ENCODE measurements at regions not wholly inside any gene's neighbourhood (a gene's known extent, or its start where the extent isn't known, plus 50 kb on each side); places are given as distances from the start of the nearest gene placed in this dataset.

DNA sequence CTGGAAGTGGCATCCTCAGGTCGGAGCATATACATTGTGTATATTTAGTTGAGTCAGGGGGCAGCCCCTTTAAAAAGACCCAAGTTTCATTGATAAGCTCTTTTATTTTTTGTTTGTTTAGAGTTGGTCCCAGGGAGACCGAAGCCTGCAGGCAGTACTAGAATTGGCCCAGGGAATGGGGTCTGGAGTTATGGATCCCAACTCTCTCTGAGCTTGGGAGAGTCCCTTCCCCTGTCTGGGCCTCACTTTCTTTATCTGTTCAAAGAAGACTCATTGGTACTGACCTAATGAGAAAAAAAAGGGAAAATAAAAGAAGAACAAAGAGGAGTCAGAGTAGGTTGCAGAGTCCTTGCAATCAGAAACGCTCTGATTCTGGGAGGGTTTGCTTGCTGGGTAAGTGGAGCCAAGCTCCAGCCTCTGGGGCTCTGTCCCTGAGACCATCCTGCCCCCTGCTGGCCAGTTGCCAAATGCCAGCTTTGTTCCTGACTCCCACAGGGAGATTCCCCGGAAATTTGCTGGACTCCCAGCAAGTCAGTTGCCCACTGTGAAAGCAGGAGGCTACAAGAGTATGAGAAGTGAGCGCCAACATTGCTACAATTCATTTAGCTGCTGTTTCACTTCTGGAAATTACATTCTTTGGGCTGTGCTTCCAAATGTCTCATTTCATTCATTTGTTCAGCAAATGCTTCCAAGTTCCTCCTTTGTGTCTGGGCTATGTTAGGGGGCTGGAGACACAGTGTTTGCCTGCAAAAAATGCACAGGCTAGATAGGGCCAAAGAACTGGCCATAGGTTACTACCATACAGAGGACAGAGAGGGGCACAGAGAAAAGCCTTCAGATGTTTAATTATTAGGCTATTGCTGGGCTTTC lies 156.2 kb downstream of the MELK start:
- peak; percentile 52 for ATAC-seq (ENCODE audit: low read depth)
- DNase-seq: peak; percentile 71
- Mint-ChIP-seq H3K36me3 (no peaks in the 10 kb centered on the region), H3K4me3 (no peak overlapping the region), H3K9me3 (no peaks in the 10 kb centered on the region), H3K4me1 (peaks cover 4% of the 10 kb centered on the region), H3K27ac (no peak overlapping the region), H3K27me3 (no peaks in the 10 kb centered on the region)
- POLR2A ChIA-PET: interaction anchor here (0.6 kb wide), 1 partner anchor 146 kb away, joined by 3 read pairs; no protein-coding TSS in a partner anchor

DNA sequence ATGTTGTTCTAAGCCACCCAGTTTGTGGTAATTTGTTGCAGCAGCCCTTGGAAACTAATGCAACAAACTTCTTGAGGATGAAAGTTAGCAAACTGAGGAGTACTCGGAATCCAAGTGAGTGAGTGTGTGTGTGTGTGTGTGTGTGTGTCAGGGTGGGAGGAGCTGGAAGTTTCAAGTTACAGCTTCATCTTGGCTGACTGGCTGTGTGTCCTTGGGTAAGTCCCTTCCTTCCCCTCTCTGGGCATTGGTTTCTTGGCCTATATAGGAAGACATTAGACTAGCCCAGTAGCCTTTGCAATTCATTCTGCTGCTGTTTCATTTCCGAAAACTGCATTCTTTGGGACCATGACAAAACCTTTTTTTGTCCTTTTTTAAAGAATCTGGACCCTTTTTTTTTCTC lies 157.2 kb downstream of the MELK start:
- POLR2A ChIA-PET: no interaction called here
- no peaks in the 10 kb centered on the region for H3K9me3 Mint-ChIP-seq
- H3K36me3 Mint-ChIP-seq: no peaks in the 10 kb centered on the region
- ATAC-seq (ENCODE audit: low read depth): no peak
- DNase-seq: no peak
- no peaks in the 10 kb centered on the region for H3K27me3 Mint-ChIP-seq
- no peak overlapping the region for H3K4me3 Mint-ChIP-seq
- H3K27ac Mint-ChIP-seq: no peak overlapping the region
- peaks cover 4% of the 10 kb centered on the region for H3K4me1 Mint-ChIP-seq

DNA sequence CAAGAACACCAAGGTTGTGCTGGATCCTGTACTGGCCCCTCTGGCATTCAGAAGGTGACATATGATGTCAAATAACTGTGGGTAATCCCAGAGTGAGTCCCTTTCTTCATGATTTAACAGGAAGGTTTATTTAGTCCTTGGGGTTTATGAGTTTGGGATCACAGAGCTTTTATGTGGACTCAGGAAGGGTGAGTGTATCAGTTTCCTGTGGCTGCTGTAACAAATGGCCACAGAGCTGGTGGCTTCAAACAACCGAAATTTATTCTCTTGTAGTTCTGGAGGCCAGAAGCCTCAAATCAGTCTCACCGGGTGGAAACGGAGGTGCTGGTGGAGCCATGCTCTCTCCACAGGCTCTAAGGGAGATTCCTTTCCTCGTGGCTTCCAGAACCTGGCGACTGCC lies 157.7 kb downstream of the MELK start:
- Mint-ChIP-seq H3K36me3 (no peaks in the 10 kb centered on the region), H3K27ac (no peak overlapping the region), H3K9me3 (no peaks in the 10 kb centered on the region), H3K4me1 (peaks cover 4% of the 10 kb centered on the region), H3K4me3 (no peak overlapping the region), H3K27me3 (no peaks in the 10 kb centered on the region)
- POLR2A ChIA-PET: no interaction called here
- DNase-seq (no peak), ATAC-seq (ENCODE audit: low read depth) (no peak)

DNA sequence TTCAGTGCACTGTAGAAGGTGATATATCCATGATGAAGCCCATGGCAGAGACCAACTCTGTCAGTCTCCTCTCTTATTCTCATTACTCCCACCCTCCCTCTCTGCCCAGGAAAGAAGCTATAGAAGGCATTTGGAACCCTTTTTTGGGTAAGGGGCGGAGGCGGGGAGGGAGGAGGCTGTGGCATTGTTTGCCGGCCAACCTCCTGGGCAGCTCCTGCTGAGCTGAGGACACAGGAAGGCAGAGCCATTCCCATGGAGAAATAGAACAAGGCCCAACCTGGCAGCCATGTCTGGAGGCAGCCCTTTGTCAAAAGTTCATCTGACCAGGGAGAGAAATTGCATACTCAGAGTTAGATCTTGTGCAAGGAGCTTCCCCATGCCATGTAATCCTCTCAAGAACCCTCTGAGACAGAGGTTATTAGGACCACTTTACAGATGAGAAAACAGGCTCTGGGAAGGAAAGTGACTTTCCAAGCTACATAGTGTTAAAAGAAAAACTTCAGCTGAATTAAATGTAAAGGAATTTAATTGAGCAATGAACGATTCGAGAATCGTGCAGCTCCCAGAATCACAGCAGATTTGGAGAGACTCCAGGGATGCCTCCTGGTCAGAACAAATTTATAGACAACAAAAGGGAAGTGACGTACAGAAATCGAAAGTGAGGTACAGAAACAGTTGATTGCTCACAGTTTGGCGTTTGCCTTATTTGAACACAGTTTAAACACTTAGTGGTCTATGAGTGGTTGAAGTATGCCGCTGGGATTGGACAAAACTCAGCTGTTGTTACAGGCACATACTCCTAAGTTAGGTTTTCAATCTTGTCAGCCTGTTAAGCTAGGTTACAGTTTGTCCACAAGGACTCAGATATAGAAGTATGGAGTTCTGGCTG lies 158.6 kb downstream of the MELK start:
- Mint-ChIP-seq H3K4me1 (peaks cover 4% of the 10 kb centered on the region), H3K27me3 (no peaks in the 10 kb centered on the region), H3K36me3 (no peaks in the 10 kb centered on the region), H3K9me3 (no peaks in the 10 kb centered on the region), H3K4me3 (no peak overlapping the region), H3K27ac (peak overlapping the region; percentile 40)
- DNase-seq: no peak
- ATAC-seq (ENCODE audit: low read depth): no peak
- POLR2A ChIA-PET: no interaction called here

DNA sequence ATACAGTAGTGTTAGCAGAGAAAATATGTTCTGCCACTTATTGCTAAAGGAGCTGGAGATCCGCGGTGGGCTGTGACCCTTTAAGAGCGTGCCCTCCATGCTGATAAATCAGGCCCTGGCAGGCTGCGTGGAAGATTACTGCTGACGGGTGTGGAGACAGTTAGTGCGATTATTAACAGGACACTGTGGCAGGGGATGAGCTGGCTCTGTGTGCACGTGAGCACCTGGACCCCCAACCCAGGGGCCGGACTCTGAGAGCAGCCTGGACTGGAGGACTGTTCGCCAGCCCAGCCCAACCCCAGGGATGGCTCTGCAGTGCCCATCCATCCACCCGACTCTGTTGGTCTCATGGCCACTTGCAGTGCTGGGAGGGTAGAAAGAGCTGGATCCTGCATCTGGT lies 162.0 kb downstream of the MELK start:
- Mint-ChIP-seq H3K36me3 (no peaks in the 10 kb centered on the region), H3K9me3 (no peaks in the 10 kb centered on the region), H3K4me3 (no peak overlapping the region), H3K4me1 (peaks cover 4% of the 10 kb centered on the region), H3K27me3 (peaks cover 20% of the 10 kb centered on the region), H3K27ac (no peak overlapping the region)
- POLR2A ChIA-PET: no interaction called here
- no peak for DNase-seq
- ATAC-seq (ENCODE audit: low read depth): no peak

DNA sequence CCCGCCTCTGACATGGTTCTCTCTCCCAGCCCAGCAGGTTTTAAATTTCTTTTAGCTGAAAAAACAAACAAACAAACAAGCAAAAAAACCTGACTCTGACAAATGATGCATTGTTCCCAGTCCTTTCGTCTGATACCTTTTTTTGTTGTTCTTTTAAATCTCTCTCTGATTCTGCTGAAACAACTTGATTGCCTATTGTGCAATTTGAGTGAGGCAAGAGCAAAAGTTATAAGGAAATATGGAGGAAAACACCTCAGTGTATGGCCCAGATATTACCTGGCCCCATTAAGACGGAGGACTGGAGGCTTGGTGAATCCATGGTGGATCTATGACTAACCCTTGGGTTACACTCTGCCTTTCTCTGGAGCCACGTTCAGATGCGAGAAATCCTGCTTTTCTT lies 164.0 kb downstream of the MELK start:
- ATAC-seq (ENCODE audit: low read depth) (no peak), DNase-seq (no peak)
- Mint-ChIP-seq H3K27me3 (peaks cover 37% of the 10 kb centered on the region), H3K27ac (no peak overlapping the region), H3K4me1 (peaks cover 4% of the 10 kb centered on the region), H3K9me3 (no peaks in the 10 kb centered on the region), H3K4me3 (no peak overlapping the region), H3K36me3 (no peaks in the 10 kb centered on the region)
- POLR2A ChIA-PET: no interaction called here

DNA sequence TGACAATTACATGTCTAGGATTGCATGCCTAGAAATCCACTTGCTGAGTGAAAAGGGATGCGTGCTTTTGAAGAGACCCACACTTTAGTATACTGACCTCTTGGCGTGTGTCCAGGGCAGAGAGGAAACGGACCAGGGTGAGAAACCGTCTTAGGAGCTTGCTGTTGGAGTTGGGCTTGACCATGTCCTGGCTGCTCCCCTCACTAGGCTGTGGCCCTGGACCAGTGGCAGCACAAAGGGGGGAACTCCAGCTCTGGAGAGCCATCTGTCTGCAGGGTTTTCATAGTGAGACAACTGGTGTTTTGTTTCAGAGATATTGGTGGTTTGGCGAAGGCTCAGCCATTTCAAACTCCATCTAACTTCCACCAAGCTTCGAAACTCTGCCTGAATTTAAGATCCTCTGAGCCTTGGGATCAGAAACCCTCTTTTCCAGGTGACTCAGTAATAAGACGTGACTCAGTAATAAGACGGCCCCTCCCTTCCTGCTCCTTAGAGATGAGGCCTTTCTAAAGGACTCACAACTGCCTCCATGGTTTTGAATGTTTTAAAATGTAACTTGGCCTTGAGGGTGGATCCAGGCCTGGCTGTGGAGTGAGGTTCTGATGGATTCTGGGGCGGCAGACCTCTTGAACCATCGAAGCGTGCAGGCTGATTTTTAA lies 165.8 kb downstream of the MELK start:
- Mint-ChIP-seq H3K9me3 (no peaks in the 10 kb centered on the region), H3K27me3 (peaks cover 41% of the 10 kb centered on the region), H3K27ac (no peak overlapping the region), H3K4me3 (no peak overlapping the region), H3K36me3 (no peaks in the 10 kb centered on the region), H3K4me1 (peaks cover 4% of the 10 kb centered on the region)
- POLR2A ChIA-PET: interaction anchor here (1.1 kb wide), 1 partner anchor 28 kb away, joined by 3 read pairs; no protein-coding TSS in a partner anchor
- ATAC-seq (ENCODE audit: low read depth) (no peak), DNase-seq (no peak)

DNA sequence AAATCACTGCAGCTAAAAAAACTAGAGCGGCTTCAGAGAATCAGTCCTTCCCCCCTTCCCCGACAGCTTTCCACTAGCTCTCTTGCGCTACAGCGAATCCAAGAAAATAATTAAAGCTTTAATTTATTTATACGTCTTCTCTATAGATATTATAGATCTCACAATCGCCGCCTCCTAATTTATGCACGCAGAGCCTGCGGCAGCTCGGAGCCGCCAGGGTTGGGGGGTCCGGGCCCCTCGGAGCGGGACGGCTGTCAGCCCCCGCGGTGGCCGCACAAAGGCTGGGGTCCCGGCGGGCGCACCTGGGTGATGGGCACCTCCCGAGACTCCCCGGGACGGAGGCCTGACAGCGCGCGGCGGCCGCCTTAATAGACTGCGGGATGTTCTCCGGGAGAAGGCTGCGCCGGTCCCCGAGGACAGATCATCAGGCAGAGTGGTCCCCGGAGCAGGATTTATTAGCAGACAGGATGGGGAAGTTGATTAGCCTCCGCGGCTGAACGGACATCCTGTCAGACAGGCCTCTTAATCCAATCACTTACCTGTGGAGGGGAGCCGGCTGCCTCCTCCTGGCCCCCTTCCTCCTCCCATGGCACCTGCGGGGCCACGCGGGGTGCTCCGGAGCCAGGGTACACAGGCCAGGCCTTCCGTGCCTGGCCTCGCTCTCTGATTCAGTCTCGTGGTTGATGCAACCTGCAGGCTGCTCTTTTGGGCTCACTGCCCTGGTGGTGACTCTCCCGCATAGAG lies 166.8 kb downstream of the MELK start:
- H3K36me3 Mint-ChIP-seq: no peaks in the 10 kb centered on the region
- no peak for DNase-seq
- no peak overlapping the region for H3K4me3 Mint-ChIP-seq
- POLR2A ChIA-PET: interaction anchor here (1.1 kb wide), 1 partner anchor 27 kb away, joined by 3 read pairs; no protein-coding TSS in a partner anchor
- no peak overlapping the region for H3K27ac Mint-ChIP-seq
- no peaks in the 10 kb centered on the region for H3K9me3 Mint-ChIP-seq
- no peak for ATAC-seq (ENCODE audit: low read depth)
- H3K27me3 Mint-ChIP-seq: peaks cover 41% of the 10 kb centered on the region
- peaks cover 4% of the 10 kb centered on the region for H3K4me1 Mint-ChIP-seq

DNA sequence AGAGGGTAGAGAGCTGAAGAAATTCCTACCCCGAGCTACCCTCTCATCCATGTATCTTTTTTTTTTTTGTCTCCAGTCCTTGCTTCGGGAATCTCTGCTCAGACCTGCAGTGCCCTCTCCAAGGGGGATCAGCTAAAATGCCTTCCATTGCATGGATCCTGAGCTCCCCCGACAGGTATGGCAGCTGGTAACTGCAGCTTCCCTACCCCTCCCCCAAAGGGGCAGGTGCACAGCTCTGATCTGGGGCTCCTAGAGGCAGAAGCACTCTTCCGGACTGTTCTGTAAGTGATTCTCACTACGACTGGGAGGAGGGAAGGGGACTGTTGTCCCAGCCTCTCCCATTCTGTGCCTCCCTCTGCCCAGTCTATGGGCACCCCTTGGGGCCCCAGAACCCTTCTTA lies 169.6 kb downstream of the MELK start:
- no peak for ATAC-seq (ENCODE audit: low read depth)
- POLR2A ChIA-PET: no interaction called here

DNA sequence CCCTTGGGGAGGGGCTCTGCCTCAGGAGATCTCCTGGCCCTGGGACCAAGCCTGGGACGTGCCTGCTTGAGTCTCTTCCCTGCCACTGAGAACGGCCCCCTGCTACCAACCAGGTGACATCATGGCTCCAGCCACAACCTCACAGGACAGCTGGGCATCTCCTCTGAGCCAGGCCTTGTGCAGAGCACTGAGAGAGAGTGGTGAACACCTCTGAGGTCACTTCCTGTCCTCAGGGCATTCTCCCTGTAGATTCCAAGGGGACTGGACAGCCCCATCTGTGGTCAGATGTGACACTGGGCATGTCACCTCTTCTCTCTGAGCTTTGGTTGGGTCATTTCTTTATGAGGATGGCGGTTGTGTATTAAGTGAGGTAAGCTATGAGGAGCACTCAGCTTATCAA lies 172.0 kb downstream of the MELK start:
- POLR2A ChIA-PET: no interaction called here
- H3K36me3 Mint-ChIP-seq: no peaks in the 10 kb centered on the region
- peaks cover 4% of the 10 kb centered on the region for H3K4me1 Mint-ChIP-seq
- no peak overlapping the region for H3K27ac Mint-ChIP-seq
- DNase-seq: no peak
- no peak for ATAC-seq (ENCODE audit: low read depth)
- no peaks in the 10 kb centered on the region for H3K9me3 Mint-ChIP-seq
- peaks cover 34% of the 10 kb centered on the region for H3K27me3 Mint-ChIP-seq
- no peak overlapping the region for H3K4me3 Mint-ChIP-seq

More for the DNA sequence above, 169.6 kb downstream of the MELK start:
- Mint-ChIP-seq H3K4me3 (no peak overlapping the region), H3K9me3 (no peaks in the 10 kb centered on the region), H3K27me3 (peaks cover 39% of the 10 kb centered on the region), H3K36me3 (no peaks in the 10 kb centered on the region), H3K4me1 (peaks cover 4% of the 10 kb centered on the region), H3K27ac (no peak overlapping the region)
- no peak for DNase-seq

DNA sequence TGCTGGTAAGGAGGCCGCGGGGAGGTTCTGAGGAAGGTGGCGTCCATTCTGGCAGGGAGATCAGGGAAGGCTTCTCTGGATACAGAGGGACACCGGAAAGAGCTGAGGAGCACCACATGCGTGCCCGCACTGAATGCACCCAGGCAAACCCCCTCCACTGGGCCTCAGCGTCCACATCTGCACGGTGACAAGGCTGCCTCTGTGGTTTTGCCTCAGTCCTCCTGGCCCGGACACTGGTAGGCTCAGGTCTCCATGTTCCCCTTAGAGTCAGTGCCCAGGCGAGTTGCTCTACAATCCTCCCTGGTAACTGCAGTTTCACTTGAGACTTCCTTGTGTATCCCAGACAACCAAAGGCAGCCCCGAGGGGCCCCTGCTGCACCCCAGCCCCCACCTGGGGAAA lies 173.3 kb downstream of the MELK start:
- ATAC-seq (ENCODE audit: low read depth) (no peak), DNase-seq (no peak)
- H3K9me3 Mint-ChIP-seq: no peaks in the 10 kb centered on the region
- POLR2A ChIA-PET: no interaction called here
- no peak overlapping the region for H3K27ac Mint-ChIP-seq
- H3K27me3 Mint-ChIP-seq: peaks cover 25% of the 10 kb centered on the region
- no peaks in the 10 kb centered on the region for H3K4me1 Mint-ChIP-seq
- H3K4me3 Mint-ChIP-seq: no peak overlapping the region
- no peaks in the 10 kb centered on the region for H3K36me3 Mint-ChIP-seq

DNA sequence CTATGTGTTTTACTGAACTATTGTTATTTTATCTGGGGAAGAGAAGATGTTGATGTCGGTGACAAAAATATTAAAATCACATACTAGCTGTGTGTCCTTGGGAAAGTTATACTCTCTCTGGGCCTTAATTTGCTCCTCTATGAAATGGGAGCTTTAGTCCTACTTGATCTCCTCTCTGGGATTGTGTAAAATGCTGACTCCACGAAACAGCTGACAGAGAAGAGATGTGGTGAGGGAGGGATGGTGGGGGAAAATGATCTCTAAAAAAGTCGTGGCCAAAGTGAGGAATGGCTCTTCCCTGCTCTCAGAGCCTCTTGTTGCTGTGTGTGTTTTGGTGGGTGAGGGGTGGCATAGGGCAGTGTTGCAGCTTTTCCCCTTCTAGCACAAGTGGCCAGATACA lies 173.7 kb downstream of the MELK start:
- Mint-ChIP-seq H3K27me3 (peaks cover 22% of the 10 kb centered on the region), H3K4me3 (no peak overlapping the region)

More for the DNA sequence above, 173.7 kb downstream of the MELK start:
- POLR2A ChIA-PET: no interaction called here
- Mint-ChIP-seq H3K9me3 (no peaks in the 10 kb centered on the region), H3K27ac (no peak overlapping the region), H3K4me1 (no peaks in the 10 kb centered on the region), H3K36me3 (no peaks in the 10 kb centered on the region)
- ATAC-seq (ENCODE audit: low read depth) (no peak), DNase-seq (no peak)
